H1 (cell line): ENCODE measurements at regions not wholly inside any gene's neighbourhood (a gene's known extent, or its start where the extent isn't known, plus 50 kb on each side); places are given as distances from the start of the nearest gene placed in this dataset.

ENCODE experiments used
- TF ChIP-seq, protein P1 (sequence below): IDR thresholded peaks from 2 replicates; pipeline ENCODE4 v1.6.1; 2012; ENCODE audit warnings: inconsistent platforms

- TF ChIP-seq, protein P1, sequence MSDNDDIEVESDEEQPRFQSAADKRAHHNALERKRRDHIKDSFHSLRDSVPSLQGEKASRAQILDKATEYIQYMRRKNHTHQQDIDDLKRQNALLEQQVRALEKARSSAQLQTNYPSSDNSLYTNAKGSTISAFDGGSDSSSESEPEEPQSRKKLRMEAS: no peak
Measured at GRCh38 chr10:84890706-84891105, 562.3 kb downstream of the CCSER2 start (continued).
